ENCODE measurements at regions not wholly inside any gene's neighbourhood (a gene's known extent, or its start where the extent isn't known, plus 50 kb on each side); places are given as distances from the start of the nearest gene placed in this dataset.

DNA sequence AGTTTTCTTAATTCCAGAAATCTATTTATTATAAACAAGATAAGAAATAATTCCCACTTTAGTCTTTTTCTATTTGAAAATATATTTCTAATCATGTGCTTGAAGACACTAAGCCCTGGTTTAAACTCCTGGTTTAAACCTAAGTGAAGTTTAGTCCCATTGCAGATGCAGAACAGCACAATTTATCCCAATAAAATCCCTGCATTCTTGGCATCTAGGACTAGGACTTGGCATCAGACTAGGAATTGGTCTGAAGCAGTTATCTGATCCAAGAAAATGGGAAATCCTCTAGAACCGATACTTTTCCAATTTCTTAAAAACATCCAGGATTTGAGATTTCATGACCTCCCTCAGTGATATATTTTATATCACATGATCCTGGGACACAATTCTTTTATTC, 168.8 kb upstream of the VEPH1 start:
- no peak for TF ChIP-seq CCNT2 (IDR thresholded peaks at IDR 0.05; ENCODE audit: borderline replicate concordance, extremely low read depth, insufficient read length, low read depth, low read length)
- no peak for TF ChIP-seq CTCF (IDR thresholded peaks at IDR 0.05 in 2 of 3, conservative IDR thresholded peaks at IDR 0.05 in 1 of 3; ENCODE audit: insufficient read depth in 2 of 3, low read depth in 1 of 3, low read length in 3 of 3)
- no peak for TF ChIP-seq MLLT1 (IDR thresholded peaks at IDR 0.05)
- TF ChIP-seq SRSF9 (IDR thresholded peaks at IDR 0.05; ENCODE audit: borderline replicate concordance, low read depth, low read length): no peak
- TF ChIP-seq EZH2 (IDR thresholded peaks at IDR 0.05; ENCODE audit: borderline replicate concordance, low read depth, low read length): no peak
- TF ChIP-seq MXI1 (IDR thresholded peaks at IDR 0.05; ENCODE audit: low read depth, low read length): no peak
- no peak for TF ChIP-seq FOXA1 (IDR thresholded peaks at IDR 0.05; ENCODE audit: borderline replicate concordance)
- TF ChIP-seq NFIC (IDR thresholded peaks at IDR 0.05): no peak
- TF ChIP-seq, protein P1, sequence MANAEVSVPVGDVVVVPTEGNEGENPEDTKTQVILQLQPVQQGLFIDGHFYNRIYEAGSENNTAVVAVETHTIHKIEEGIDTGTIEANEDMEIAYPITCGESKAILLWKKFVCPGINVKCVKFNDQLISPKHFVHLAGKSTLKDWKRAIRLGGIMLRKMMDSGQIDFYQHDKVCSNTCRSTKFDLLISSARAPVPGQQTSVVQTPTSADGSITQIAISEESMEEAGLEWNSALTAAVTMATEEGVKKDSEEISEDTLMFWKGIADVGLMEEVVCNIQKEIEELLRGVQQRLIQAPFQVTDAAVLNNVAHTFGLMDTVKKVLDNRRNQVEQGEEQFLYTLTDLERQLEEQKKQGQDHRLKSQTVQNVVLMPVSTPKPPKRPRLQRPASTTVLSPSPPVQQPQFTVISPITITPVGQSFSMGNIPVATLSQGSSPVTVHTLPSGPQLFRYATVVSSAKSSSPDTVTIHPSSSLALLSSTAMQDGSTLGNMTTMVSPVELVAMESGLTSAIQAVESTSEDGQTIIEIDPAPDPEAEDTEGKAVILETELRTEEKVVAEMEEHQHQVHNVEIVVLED (CRISPR knock-in tag; IDR thresholded peaks at IDR 0.05): no peak
- TF ChIP-seq IRF2 (CRISPR knock-in tag; IDR thresholded peaks at IDR 0.05): no peak
- TF ChIP-seq, protein P2, sequence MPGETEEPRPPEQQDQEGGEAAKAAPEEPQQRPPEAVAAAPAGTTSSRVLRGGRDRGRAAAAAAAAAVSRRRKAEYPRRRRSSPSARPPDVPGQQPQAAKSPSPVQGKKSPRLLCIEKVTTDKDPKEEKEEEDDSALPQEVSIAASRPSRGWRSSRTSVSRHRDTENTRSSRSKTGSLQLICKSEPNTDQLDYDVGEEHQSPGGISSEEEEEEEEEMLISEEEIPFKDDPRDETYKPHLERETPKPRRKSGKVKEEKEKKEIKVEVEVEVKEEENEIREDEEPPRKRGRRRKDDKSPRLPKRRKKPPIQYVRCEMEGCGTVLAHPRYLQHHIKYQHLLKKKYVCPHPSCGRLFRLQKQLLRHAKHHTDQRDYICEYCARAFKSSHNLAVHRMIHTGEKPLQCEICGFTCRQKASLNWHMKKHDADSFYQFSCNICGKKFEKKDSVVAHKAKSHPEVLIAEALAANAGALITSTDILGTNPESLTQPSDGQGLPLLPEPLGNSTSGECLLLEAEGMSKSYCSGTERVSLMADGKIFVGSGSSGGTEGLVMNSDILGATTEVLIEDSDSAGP (CRISPR knock-in tag; IDR thresholded peaks at IDR 0.05): no peak
- no peak for TF ChIP-seq ZNF324 (CRISPR knock-in tag; IDR thresholded peaks at IDR 0.05)
- TF ChIP-seq CBX8 (IDR thresholded peaks at IDR 0.05; ENCODE audit: borderline replicate concordance, extremely low read depth, low read depth, low read length, poor library complexity, severe bottlenecking): no peak
